Colonic mucosa (tissue), 4 donors: ENCODE measurements at regions not wholly inside any gene's neighbourhood (a gene's known extent, or its start where the extent isn't known, plus 50 kb on each side); places are given as distances from the start of the nearest gene placed in this dataset.
A peak's percentile ranks its signal among the peaks of the same experiment; 100 is the strongest.

Source experiments
- DNase-seq: peaks from one replicate; pipeline ENCODE4 v3.0.0-alpha.2; 2020
- H3K27ac ChIP-seq: fragments of 200-600 bp; one replicate; pipeline ENCODE4 v1.8.0; 2021
- H3K27me3 ChIP-seq: fragments of 200-600 bp; one replicate; pipeline ENCODE4 v1.8.0; 2021
- H3K36me3 ChIP-seq: fragments of 200-600 bp; one replicate; pipeline ENCODE4 v1.8.0; 2021
- H3K4me1 ChIP-seq: fragments of 200-600 bp; one replicate; pipeline ENCODE4 v1.8.0; 2021; ENCODE audit warnings: mild to moderate bottlenecking
- H3K4me3 ChIP-seq: fragments of 200-600 bp; one replicate; pipeline ENCODE4 v1.8.0; 2021
- H3K9ac ChIP-seq, 2 donors: one replicate each; pipeline ENCODE4 v1.7.0; 2013; ENCODE audit warnings: control low read depth in 2 of 2, low read depth in 2 of 2, low read length in 2 of 2
- H3K9me3 ChIP-seq: fragments of 200-600 bp; one replicate; pipeline ENCODE4 v1.8.0; 2021
- intact Hi-C: fragments of 100-400 bp; cut with DNase I; formaldehyde crosslinking; loops from one replicate; pipeline ENCODE4 v1.14.1; 2022
- TF ChIP-seq, protein P1 (sequence below): fragments of 200-600 bp; IDR thresholded peaks from one replicate; pipeline ENCODE4 v1.8.0; 2022; ENCODE audit warnings: antibody characterized with exemption, mild to moderate bottlenecking
- donor health status: healthy.
- donor health status: DM: no; HTN: no; CAD: no.
- donor health status: DM: no; HTN: no; CAD: no.

DNA sequence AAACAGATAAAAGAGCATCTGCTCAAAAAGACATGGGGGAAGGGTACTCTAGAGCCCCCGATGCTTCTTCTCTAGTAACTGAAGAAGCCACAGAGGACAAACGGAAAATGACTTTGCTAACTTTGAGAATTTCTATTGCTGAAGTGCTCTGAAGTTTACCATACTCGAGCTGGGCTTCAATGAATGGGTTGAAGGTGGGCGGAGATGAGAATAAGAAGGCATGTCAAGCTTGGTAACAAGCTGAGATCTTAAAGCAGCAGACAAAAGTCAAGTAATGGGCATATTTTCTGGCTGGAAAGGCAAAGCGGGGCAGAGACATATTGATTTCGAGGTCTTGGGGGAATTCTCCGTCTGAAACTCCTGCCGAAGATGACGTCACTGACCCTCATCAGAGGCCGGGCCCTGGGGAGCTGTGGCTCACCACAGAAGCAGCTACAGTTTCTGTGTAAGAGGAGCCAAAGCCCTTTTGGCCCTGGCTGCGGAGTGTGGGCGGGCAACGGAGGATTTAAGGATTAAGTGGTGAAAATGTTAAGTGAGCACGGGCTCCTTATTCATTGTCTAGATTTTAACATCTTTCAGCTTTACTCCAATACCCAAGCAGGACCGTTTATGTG is 115.8 kb upstream of the SLIT3 start:
- H3K36me3 ChIP-seq, result no peaks in the 10 kb centered on the region
- no peaks in the 10 kb centered on the region for H3K27me3 ChIP-seq
- H3K9ac ChIP-seq, result no peak overlapping the region
- TF ChIP-seq, protein P1, sequence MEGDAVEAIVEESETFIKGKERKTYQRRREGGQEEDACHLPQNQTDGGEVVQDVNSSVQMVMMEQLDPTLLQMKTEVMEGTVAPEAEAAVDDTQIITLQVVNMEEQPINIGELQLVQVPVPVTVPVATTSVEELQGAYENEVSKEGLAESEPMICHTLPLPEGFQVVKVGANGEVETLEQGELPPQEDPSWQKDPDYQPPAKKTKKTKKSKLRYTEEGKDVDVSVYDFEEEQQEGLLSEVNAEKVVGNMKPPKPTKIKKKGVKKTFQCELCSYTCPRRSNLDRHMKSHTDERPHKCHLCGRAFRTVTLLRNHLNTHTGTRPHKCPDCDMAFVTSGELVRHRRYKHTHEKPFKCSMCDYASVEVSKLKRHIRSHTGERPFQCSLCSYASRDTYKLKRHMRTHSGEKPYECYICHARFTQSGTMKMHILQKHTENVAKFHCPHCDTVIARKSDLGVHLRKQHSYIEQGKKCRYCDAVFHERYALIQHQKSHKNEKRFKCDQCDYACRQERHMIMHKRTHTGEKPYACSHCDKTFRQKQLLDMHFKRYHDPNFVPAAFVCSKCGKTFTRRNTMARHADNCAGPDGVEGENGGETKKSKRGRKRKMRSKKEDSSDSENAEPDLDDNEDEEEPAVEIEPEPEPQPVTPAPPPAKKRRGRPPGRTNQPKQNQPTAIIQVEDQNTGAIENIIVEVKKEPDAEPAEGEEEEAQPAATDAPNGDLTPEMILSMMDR, result no peak
- no peaks in the 10 kb centered on the region for H3K9me3 ChIP-seq
- H3K4me3 ChIP-seq, result no peak overlapping the region
- H3K4me1 ChIP-seq, result no peaks in the 10 kb centered on the region
- no peak overlapping the region for H3K27ac ChIP-seq
- intact Hi-C loops, result no loop called here
- DNase-seq, result peak; percentile 49

DNA sequence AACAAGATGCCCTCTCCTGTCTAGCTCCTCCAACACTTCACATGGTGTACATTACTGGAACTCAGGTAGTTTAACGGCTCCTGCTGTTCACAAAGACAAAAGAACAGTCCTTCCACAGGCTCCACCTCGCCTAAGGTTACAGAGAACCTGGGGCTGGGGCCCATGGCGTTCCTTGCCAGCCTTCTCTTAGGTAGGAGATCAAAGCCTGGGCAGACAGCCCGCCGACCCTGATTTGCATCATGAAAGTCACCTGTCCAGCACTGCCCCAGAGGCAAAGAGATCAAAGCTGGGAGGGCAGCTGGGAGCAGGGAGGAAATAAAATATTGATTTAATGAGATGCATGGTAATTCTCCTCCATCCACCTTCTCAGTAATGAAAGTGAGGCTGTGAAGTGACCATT is 115.0 kb upstream of the SLIT3 start:
- intact Hi-C loops, result no loop called here
- H3K36me3 ChIP-seq, result no peaks in the 10 kb centered on the region
- H3K27ac ChIP-seq, result no peak overlapping the region
- TF ChIP-seq, protein P1, result no peak
- H3K27me3 ChIP-seq, result no peaks in the 10 kb centered on the region
- no peaks in the 10 kb centered on the region for H3K4me1 ChIP-seq
- no peak overlapping the region for H3K9ac ChIP-seq
- H3K9me3 ChIP-seq, result no peaks in the 10 kb centered on the region
- no peak overlapping the region for H3K4me3 ChIP-seq
- DNase-seq, result no peak

DNA sequence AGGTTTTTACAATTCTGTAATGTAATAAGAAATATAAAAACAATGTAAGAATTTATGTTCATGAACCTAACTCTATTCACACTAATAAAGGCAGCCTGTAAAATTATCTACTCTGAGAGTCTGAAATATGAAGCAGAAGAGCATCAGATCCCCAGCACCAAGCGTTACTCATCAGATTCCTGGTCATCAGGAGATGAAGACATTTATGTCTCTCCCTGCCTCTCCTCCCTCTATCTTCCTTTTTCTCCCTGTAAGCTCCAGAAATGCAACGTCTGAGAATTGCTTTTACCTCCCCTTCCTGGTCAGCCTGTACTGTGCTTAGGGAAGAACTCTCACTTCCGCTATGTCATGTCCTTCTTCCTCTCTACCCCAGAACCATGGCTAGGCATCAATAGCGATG is 114.4 kb upstream of the SLIT3 start:
- TF ChIP-seq, protein P1, result no peak
- no peak for DNase-seq
- Histone ChIP-seq H3K36me3 (no peaks in the 10 kb centered on the region), H3K4me3 (no peak overlapping the region), H3K4me1 (no peaks in the 10 kb centered on the region), H3K27ac (no peak overlapping the region), H3K27me3 (no peaks in the 10 kb centered on the region), H3K9me3 (no peaks in the 10 kb centered on the region), H3K9ac (no peak overlapping the region)
- intact Hi-C loops, result no loop called here

DNA sequence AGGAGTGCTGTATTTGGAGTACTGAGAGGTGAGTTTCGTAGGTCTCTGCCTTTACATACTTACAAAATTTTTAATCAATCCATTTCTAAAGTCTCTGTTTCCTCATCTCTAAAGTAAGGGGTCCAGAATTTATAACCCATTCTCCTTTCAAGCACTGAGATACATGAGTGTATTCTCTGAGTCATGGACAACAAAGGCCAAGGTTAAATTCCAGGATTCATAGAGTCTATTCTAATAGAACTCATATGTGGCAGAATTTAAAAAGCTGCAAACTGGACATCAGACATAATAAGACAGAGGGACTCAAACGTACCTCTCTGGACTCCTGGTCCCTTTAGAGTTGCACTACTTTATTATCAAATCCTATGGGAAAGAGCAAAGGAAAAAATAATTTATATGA is 112.5 kb upstream of the SLIT3 start:
- Histone ChIP-seq H3K9me3 (no peaks in the 10 kb centered on the region), H3K9ac (no peak overlapping the region), H3K27ac (no peak overlapping the region), H3K36me3 (no peaks in the 10 kb centered on the region), H3K4me3 (no peak overlapping the region), H3K4me1 (no peaks in the 10 kb centered on the region), H3K27me3 (no peaks in the 10 kb centered on the region)
- TF ChIP-seq, protein P1, result no peak
- intact Hi-C loops, result no loop called here
- no peak for DNase-seq

DNA sequence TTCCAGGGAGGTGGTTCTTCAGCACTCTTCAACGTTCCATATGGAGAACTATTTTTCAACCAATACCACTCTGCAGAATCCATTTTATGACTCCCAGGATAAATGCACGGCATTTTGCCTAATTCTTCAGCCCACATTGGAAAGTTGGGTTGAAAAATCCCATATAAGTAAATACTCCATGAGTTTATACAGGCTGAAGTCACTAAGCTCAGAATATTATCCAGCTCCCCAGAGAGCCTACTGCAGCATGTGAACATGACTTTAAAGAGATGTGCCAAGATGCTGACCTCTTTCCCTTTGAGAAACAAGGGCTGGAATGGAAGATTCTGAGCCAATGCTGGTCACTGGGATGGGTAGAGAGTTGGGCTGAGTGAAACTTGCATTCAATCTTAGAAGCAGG is 111.9 kb upstream of the SLIT3 start:
- H3K27me3 ChIP-seq, result no peaks in the 10 kb centered on the region
- no peaks in the 10 kb centered on the region for H3K9me3 ChIP-seq
- no peak overlapping the region for H3K9ac ChIP-seq
- H3K36me3 ChIP-seq, result no peaks in the 10 kb centered on the region
- no peak overlapping the region for H3K27ac ChIP-seq
- H3K4me3 ChIP-seq, result no peak overlapping the region
- TF ChIP-seq, protein P1, result no peak
- intact Hi-C loops, result no loop called here
- DNase-seq, result no peak
- no peaks in the 10 kb centered on the region for H3K4me1 ChIP-seq
